Renal cortex interstitium (tissue), 11 donors: ENCODE measurements at regions not wholly inside any gene's neighbourhood (a gene's known extent, or its start where the extent isn't known, plus 50 kb on each side); places are given as distances from the start of the nearest gene placed in this dataset.
"Not testable (repeated sequence)": the region's sequence is repeated elsewhere in the genome, so short reads cannot be mapped to it uniquely, and the experiment has no call there.

Experiments
- DNase-seq, 11 donors: peaks; one replicate each; pipeline ENCODE4 v3.0.0-alpha.2; 2013; ENCODE audit warnings: low read depth in 9 of 11, low spot score in 4 of 11; ENCODE audit errors: extremely low read depth in 1 of 11

DNA sequence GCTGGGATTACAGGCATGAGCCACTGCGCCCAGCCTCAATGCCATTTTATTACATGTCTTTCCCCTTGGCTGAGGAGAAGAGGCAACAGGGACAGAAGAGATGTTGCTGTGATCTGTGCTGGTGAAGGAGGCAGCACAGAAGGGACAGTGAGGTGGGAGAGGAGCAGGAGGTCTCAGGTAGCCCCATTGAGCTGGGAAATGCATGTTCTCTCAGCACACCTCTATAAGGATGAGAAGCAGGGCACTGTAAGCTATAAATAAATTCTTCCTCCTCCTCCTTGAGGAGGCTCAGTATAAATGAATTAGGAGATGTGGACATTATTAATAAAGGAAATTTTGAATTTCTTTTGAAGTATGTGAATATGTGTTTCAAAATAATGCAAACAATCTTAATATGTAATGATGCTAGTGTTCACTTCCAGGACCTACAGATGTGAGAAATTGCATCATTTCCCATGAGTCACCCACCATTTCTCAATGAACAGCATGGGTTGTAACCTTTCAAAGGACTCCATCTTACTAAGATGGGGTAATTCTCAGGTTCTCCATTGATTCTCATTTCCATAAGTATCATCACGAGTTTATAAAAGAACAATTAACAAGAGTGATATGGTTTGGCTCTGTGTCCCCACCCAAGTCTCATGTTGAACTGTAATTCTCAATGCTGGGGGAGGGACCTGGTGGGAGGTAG is 88.9 kb upstream of the ODAD2 start:
- no peak for DNase-seq

DNA sequence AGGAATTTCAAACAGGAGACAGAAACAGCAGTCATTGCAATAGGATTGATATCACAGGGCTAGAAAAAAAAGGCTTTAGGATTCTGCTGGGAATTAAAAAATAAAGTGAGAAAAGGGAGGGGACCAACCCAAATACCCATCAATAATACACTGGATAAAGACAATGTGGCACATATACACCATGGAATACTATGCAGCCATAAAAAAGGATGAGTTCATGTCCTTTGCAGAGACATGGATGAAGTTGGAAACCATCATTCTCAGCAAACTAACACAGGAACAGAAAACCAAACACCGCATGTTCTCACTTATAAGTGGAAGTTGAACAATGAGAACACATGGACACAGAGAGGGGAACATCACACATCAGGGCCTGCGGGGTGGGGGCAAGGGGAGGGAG is 86.9 kb upstream of the ODAD2 start:
- not testable (repeated sequence) for DNase-seq

DNA sequence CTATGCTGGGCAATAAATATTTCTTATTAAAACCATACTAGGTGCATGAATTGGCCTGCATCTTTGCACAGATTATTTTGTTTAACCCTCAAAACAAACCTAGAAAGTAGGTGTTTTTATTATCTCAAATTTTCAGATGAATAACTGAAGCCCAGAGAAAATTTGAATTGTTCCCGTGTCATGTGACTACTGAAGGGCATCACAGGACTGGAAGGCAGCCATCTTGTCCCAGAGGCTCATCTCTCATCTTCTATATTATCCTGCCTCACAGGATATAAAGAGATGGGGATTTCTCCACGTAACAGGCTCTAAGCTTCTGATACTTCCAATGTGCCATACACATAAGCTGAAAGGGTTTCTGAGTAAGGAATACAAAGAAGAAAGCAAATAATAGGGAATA is 84.0 kb upstream of the ODAD2 start:
- DNase-seq = no peak

DNA sequence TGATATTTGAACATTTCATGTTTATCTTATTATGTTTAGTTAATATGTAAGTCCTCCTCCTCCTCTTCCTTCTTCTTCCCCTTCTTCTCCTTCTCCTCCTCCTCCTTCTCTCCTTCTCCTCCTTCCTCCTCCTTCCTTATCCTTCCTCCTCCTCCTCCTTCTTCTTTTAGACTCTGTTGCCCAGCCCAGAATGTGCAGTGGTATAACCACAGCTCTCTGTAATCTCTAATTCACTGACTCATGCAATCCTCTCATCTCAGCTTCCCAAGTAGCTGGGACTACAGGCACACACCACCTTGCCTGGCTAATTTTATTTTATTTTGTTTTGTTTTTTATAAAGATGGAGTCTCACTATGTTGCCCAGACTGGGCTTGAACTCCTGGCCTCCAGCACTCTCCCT is 83.4 kb upstream of the ODAD2 start:
- DNase-seq = no peak

DNA sequence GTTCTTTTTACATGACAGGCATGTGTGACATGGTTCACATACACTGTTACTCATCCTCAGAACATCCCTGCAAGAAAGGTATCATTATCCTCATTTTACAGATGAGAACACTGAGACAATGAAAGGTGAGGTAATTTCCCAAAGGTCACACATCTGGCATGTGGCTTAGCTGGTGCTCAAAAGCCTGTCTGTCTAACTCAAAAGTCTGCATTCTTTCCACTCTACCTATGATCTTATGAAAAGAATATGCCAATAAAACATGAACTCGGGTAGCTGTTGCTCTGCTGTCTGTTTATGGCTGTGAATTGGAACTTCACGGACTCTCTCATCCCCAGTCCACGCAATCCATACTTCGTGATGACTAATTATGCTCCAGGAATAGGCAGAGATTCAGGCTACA is 79.0 kb upstream of the ODAD2 start:
- DNase-seq = no peak

DNA sequence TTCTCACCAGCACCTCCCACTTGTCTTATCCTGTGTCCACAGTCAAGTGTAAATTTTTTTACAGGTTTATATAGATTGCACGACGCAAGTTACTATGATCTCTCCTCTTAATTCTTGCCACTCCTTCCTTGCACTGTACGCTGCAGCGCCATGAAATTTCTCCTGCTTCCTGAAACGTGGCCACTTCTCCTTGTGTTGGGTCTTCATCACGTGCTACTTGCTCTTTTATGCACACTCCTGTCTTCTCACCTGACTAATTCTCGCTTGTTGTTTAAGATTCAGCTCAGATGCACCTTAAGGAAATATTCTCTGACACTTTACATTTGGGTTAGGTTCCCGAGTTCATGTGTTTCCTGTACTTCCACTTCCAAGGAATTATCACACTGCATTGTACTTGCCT is 76.5 kb upstream of the ODAD2 start:
- no peak for DNase-seq

DNA sequence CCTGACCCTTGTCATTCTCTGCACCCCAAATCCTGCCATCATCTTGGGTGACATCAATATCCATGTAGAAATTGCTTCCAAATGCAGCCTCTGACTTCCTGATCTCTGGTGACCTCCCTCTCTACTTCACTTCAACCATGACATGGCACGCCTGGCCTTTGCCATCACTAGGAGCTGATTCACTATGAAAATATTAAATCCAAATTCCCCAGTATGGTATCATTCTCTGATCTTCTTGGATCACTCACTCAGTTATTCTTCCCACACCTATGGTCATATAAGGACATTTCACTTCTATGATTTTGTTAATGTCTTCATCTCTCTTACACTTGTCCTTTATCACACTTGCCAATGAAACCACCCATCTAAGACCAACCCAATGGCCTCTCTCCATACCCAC is 73.7 kb upstream of the ODAD2 start:
- no peak for DNase-seq

DNA sequence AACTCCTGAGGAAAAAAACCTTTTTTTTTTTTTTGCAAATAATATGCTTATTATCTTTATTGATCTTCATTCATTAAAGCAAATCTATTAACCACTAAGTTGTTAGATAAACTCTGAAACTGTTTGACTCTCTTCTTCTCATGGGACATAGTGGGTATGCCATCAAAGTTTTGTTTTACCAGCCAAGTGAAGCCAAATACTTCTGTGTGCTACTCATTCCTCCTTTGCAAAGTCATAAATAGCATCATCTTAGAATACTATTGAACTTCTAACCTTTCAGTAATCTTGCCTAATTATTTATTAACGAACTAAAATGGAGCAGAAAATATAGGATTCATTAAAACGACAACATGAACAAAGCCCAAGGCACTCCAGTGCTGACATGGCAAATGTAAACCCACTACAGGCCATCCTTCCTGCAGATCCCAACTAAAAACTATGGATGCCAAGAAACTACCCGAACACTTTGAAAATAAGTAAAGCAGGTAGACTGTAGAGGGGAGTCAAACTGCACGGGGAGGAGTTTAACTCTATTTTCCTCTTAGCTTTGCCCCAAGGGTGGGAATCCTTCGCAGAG is 61.2 kb upstream of the ODAD2 start:
- no peak for DNase-seq

DNA sequence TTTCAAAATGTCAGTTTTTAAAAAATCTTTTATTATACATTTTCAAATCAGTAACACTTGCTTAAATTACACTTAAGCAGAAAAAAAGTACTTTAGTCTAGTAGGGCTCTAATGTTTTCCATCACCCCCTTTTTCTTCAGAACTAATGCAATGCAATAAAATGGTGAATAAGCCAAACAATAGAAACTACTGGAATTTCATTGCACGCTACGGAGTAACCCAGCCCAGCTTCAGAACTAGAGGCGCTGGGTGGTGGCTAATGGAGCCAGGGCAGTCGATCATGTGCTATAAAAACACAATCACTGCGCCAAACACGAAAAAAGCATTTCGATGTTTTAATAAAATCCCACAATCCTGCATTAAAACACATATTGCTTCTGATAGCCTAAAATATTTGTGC is 59.9 kb upstream of the ODAD2 start:
- DNase-seq = no peak

DNA sequence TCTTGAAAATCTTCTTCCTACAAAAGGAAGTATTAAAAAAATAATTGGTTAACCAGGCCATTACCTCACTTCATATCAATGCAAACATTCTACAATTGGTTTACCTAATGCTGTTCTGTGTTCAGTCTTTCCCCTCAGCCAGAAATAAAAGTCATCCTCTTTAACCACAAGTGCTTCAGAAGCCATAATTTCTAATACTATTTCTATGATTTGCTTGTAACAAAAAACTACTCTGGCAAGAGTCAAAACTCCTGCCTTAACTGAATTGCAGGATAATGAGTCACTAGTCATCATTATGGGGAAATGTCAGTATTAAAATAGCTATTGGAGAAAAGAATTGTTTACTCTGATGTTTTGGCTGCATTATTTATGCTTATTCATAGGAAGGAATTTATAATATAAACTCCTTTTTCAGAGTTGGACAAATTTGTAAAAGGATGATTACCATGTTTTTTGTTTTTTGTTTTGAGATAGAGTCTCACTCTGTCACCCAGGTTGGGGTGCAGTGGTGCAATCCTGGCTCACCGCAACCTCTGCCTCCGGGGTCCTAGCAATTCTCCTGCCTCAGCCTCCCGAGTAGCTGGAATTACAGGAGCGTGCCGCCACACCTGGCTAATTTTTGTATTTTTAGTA is 55.5 kb upstream of the ODAD2 start:
- DNase-seq = no peak

DNA sequence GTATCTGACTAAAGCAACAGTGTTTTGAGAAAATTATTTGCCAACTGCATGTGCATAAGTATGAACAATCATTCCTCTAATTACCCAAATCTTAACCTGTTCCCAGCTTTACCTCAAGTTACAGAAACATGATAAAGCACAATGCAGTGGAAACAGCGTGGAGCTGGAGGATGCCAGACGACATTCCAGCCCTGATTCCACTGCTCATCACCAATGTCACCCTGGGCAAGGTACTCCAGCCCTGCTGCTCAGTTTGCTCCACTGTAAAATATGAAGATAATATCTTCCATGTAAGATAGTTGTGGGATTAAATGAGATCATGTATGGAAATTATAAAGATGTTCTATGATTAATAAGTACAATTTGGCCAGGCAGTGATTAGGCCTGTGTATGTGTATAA is 50.4 kb upstream of the ODAD2 start:
- no peak for DNase-seq
